Peyer's patch (tissue), 4 donors: ENCODE measurements at regions not wholly inside any gene's neighbourhood (a gene's known extent, or its start where the extent isn't known, plus 50 kb on each side); places are given as distances from the start of the nearest gene placed in this dataset.

Experiments
- CTCF ChIP-seq, 6 experiments: fragments of 450-650 bp in 4 of 6; fragments of 200-600 bp in 2 of 6; sonication (generic) in 1 of 6; IDR thresholded peaks; one replicate each; pipeline ENCODE4 v1.5.1; 2017 to 2019; ENCODE audit warnings: antibody characterized with exemption in 6 of 6, mild to moderate bottlenecking in 3 of 6, moderate library complexity in 1 of 6
- POLR2A ChIP-seq, 2 donors: fragments of 450-650 bp; IDR thresholded peaks; one replicate each; pipeline ENCODE4 v1.5.1; 2017; ENCODE audit warnings: antibody characterized with exemption in 2 of 2, mild to moderate bottlenecking in 2 of 2, moderate library complexity in 2 of 2

GRCh38 chr5:92330365-92330764 is 947.2 kb upstream of the ARRDC3 start:
- TF ChIP-seq POLR2A (IDR thresholded peaks at IDR 0.05) (no peak), CTCF (IDR thresholded peaks at IDR 0.05) (no peak)
